NOMO-1 (cell line): ENCODE measurements at regions not wholly inside any gene's neighbourhood (a gene's known extent, or its start where the extent isn't known, plus 50 kb on each side); places are given as distances from the start of the nearest gene placed in this dataset.
"Not testable (repeated sequence)": the region's sequence is repeated elsewhere in the genome, so short reads cannot be mapped to it uniquely, and the experiment has no call there.

Source experiments
- DNase-seq, 2 experiments: peaks; one replicate each; lab custom pipeline; 2025; ENCODE audit not compliant: unreplicated experiment in 2 of 2; lab: John Stamatoyannopoulos, UW

GRCh38 chr2:48178611-48179010 lies 135.9 kb upstream of the FOXN2 start:
- DNase-seq: no peak

DNA sequence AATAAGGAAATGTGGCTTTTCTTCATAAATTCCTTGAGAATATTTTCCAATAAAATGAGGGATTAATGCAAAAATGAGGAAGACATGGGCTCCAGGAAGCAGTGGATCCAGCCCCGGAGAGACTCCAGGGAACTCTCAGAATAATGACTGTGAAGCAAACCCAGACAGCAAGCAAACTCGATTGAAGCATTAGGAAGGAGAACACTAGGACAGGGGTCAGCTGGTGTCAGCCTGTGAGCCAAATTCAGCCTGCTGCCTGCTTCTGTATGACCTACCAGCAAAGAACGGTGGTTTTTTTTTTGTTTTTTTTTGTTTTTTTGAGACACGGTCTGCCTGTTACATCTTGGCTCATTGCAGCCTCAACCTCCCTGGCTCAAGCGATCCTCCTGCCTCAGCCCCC lies 133.9 kb upstream of the FOXN2 start:
- no peak for DNase-seq

DNA sequence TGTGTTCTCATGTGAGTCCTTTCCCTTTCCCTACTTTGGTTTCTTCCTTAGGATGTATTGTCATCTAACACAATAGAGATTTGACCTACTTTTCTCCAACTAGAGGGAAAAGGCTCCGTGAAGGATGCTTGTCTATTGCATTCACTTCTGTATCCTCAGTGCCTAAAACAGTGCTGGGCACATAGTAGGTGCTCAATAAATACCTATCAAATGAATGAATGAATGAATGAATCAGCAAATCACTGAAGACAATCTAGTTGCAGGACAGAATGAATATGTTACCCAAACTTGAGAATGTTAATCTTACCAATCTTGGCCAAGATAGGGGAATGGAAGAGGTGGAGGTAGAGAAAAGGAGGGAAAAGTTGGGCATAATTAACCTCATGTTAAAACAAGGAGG lies 131.2 kb upstream of the FOXN2 start:
- DNase-seq: no peak

- no peak for DNase-seq
Measured at GRCh38 chr2:48183991-48184390, 130.5 kb upstream of the FOXN2 start.

- no peak for DNase-seq
Measured at GRCh38 chr2:48187503-48187902, 127.0 kb upstream of the FOXN2 start.

- DNase-seq: peak in 1 of 2 experiments; percentile 27
Measured at GRCh38 chr2:48189552-48190228, 124.8 kb upstream of the FOXN2 start.

- no peak for DNase-seq
Measured at GRCh38 chr2:48190230-48190629, 124.3 kb upstream of the FOXN2 start.

- no peak for DNase-seq
Measured at GRCh38 chr2:48194641-48195040, 119.8 kb upstream of the FOXN2 start.

- no peak for DNase-seq
Measured at GRCh38 chr2:48195169-48195568, 119.3 kb upstream of the FOXN2 start.

DNA sequence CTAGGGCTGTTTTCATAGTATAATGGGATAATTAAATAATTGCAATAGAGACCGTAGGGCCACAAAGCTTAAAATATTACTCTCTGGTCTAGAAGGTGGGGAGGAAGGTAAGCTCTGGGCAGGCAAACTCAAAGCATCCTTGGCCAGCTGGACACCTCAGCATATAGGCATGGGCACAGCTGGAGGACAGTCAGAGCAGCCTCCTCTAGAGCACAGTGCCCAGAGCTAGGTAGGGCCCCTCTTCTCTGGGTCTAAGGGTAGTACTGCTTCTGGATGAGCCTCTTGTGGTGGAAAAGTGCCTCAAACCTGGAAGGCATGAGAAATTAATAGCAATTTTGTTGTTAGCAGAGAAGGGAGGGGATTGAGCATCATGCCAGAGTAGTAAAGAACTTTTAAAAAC lies 116.9 kb upstream of the FOXN2 start:
- no peak for DNase-seq

DNA sequence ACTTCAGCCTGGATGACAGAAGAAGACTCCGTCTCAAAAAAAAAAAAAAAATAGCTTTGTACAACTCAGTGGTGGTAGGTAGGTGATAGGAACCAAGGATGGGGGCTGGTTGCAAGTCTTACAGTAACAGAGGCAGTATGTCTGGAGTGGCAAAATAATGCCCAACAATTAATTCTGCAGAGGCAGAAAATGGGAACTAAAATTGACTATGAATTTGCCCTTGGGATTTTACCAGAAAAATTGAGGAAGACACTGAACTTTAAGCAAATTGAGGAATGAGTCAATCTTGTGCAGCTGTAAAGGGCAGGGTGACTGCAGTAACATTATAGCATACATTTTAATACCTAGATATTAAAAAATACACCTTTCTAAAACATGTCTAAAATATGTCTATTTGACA lies 116.1 kb upstream of the FOXN2 start:
- peak; percentile 34 to 48 for DNase-seq

- no peak for DNase-seq
Measured at GRCh38 chr2:48199070-48199469, 115.4 kb upstream of the FOXN2 start.

GRCh38 chr2:48200620-48201293 lies 113.7 kb upstream of the FOXN2 start:
- peak in 1 of 2 experiments; percentile 43 for DNase-seq

DNA sequence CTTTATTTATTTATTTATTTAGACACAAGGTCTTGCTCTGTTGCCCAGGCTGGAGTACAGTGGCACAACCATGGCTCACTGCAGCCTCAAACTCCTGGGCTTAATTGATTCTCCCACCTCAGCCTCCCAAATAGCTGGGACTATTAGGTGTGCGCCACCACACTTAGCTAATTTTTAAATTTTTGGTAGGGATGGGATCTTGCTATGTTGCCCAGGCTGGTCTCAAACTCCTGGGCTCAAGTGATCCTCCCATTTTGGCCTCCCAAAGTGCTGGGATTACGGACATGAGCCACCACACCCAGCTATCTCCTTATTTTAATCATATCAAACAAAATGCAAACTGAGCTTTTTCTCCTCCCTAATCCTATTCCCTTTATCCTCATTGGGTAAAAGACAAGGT lies 113.0 kb upstream of the FOXN2 start:
- not testable (repeated sequence) for DNase-seq

GRCh38 chr2:48202863-48203642 lies 111.4 kb upstream of the FOXN2 start:
- DNase-seq: no peak

DNA sequence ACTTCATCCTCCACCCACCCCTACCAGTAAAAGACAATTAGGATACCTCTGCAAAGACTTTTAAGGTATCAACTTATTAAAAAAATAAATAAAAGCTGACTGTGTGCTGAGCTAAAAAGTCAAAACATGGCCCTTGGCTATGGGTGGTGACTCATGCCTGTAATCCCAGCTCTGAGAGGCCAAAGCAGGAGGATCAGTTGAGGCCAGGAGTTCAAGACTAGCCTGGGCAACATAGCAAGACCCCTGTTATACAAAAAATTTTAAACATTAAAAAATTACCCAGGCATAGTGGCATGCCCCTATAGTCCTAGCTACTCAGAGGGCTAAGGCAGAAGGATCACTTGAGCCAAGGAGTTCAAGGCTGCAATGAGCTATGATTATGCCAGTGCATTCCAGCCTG lies 110.8 kb upstream of the FOXN2 start:
- no peak for DNase-seq

- DNase-seq: no peak
Measured at GRCh38 chr2:48204750-48205136, 109.7 kb upstream of the FOXN2 start.

- no peak for DNase-seq
Measured at GRCh38 chr2:48205137-48205798, 109.2 kb upstream of the FOXN2 start.

DNA sequence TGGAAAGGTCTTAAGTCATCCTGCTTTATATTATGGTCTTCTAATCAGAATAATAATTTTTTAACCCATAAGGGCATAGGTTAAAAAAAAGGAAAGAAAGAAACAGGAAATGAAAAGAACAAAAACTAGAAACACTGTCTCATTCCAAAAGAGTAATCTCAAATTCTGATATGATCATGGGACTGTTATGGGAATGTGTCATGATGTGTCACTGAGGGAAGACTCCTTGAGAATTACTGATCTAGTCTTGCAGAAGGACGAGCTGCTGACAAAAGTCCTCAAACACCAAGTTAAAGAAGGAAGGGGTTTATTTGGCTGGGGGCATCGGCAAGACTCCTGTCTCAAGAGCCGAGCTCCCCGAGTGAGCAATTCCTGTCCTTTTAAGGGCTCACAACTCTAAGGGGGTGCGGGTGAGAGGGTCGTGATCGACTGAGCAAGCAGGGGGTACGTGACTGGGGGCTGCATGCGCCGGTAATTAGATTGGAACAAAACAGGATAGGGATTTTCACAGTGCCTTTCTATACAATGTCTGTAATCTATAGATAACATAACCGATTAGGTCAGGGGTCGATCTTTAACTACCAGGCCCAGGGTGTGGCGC lies 108.3 kb upstream of the FOXN2 start:
- DNase-seq: not testable (repeated sequence)

DNA sequence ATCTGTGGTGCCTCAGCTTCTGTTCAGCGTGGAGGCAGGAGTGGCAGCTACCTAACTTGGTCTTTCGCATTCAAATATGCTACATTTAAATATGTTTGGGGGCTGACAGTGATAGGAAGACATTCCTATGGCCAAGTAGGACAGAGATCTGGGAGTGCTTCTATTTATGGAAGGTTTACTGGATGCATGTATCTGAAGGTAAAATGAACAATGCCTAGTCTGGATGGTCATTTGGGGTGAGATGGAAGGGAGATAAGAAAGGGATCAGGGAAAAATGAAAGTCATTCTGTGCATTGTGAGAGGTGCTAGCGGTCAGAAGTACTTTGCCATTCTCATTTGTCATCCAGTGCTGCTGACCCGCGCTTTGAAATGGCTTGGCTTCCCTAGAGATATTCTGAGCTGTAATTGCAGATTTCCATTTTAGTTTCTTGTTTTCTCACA lies 107.3 kb upstream of the FOXN2 start:
- DNase-seq: no peak

GRCh38 chr2:48207851-48208250 lies 106.6 kb upstream of the FOXN2 start:
- peak in 1 of 2 experiments; percentile 83 for DNase-seq
